ENCODE measurements at regions not wholly inside any gene's neighbourhood (a gene's known extent, or its start where the extent isn't known, plus 50 kb on each side); places are given as distances from the start of the nearest gene placed in this dataset.

- H3K4me3 ChIP-seq (ENCODE audit: low read depth, low read length, poor library complexity, severe bottlenecking), result no peak overlapping the region
- no peaks in the 10 kb centered on the region for H3K36me3 ChIP-seq (ENCODE audit: insufficient read depth, low read length, poor library complexity, severe bottlenecking)
- no TSS peak for BruUV-seq (replicated peaks)
- no peaks in the 10 kb centered on the region for H3K27me3 ChIP-seq (replicated peaks; ENCODE audit: insufficient read depth, low read depth, low read length, poor library complexity)
- H3K9me3 ChIP-seq (ENCODE audit: low read depth, low read length, poor library complexity, severe bottlenecking), result no peaks in the 10 kb centered on the region
- TF ChIP-seq EZH2 (IDR thresholded peaks at IDR 0.05; ENCODE audit: borderline replicate concordance, low read depth, low read length, poor library complexity, severe bottlenecking), result no peak
- TF ChIP-seq CTCF (conservative IDR thresholded peaks at IDR 0.05; ENCODE audit: low read depth, low read length), result no peak
- intact Hi-C loops (cut with micrococcal nuclease; ENCODE audit: unreplicated experiment), result no loop called here
- H3K4me1 ChIP-seq (ENCODE audit: insufficient read depth, low read length, poor library complexity, severe bottlenecking), result peaks cover 28% of the 10 kb centered on the region
- CTCF ChIA-PET, result no interaction called here
- H3K27ac ChIP-seq (ENCODE audit: low read depth, low read length, poor library complexity, severe bottlenecking), result peak overlapping the region; percentile 71
- DNase-seq (ENCODE audit: low spot score), result peak; percentile 70
- POLR2A ChIA-PET (ENCODE audit: low non-redundant PET), result interaction anchor here (0.5 kb wide), 1 partner anchor 1447 kb away, joined by 3 read pairs; no protein-coding TSS in a partner anchor
Measured at GRCh38 chr16:26672206-26672605, 394.5 kb upstream of the C16orf82 start.

GRCh38 chr16:26673011-26673410 lies 393.7 kb upstream of the C16orf82 start:
- no peak for DNase-seq (ENCODE audit: low spot score)
- TF ChIP-seq EZH2 (IDR thresholded peaks at IDR 0.05; ENCODE audit: borderline replicate concordance, low read depth, low read length, poor library complexity, severe bottlenecking) (no peak), CTCF (conservative IDR thresholded peaks at IDR 0.05; ENCODE audit: low read depth, low read length) (no peak)
- no peaks in the 10 kb centered on the region for H3K36me3 ChIP-seq (ENCODE audit: insufficient read depth, low read length, poor library complexity, severe bottlenecking)
- CTCF ChIA-PET, result no interaction called here
- H3K4me1 ChIP-seq (ENCODE audit: insufficient read depth, low read length, poor library complexity, severe bottlenecking), result peaks cover 20% of the 10 kb centered on the region
- intact Hi-C loops (cut with micrococcal nuclease; ENCODE audit: unreplicated experiment), result no loop called here
- POLR2A ChIA-PET (ENCODE audit: low non-redundant PET), result no interaction called here
- H3K9me3 ChIP-seq (ENCODE audit: low read depth, low read length, poor library complexity, severe bottlenecking), result no peaks in the 10 kb centered on the region
- H3K4me3 ChIP-seq (ENCODE audit: low read depth, low read length, poor library complexity, severe bottlenecking), result no peak overlapping the region
- no peaks in the 10 kb centered on the region for H3K27me3 ChIP-seq (replicated peaks; ENCODE audit: insufficient read depth, low read depth, low read length, poor library complexity)
- peak overlapping the region; percentile 71 for H3K27ac ChIP-seq (ENCODE audit: low read depth, low read length, poor library complexity, severe bottlenecking)
- BruUV-seq (replicated peaks), result no TSS peak

GRCh38 chr16:26680671-26681070 lies 386.1 kb upstream of the C16orf82 start:
- DNase-seq (ENCODE audit: low spot score), result no peak
- Histone ChIP-seq H3K27ac (ENCODE audit: low read depth, low read length, poor library complexity, severe bottlenecking) (no peak overlapping the region), H3K27me3 (replicated peaks; ENCODE audit: insufficient read depth, low read depth, low read length, poor library complexity) (no peaks in the 10 kb centered on the region), H3K4me1 (ENCODE audit: insufficient read depth, low read length, poor library complexity, severe bottlenecking) (no peaks in the 10 kb centered on the region), H3K4me3 (ENCODE audit: low read depth, low read length, poor library complexity, severe bottlenecking) (no peak overlapping the region), H3K9me3 (ENCODE audit: low read depth, low read length, poor library complexity, severe bottlenecking) (no peaks in the 10 kb centered on the region), H3K36me3 (ENCODE audit: insufficient read depth, low read length, poor library complexity, severe bottlenecking) (no peaks in the 10 kb centered on the region)
- intact Hi-C loops (cut with micrococcal nuclease; ENCODE audit: unreplicated experiment), result no loop called here
- no TSS peak for BruUV-seq (replicated peaks)
- no peak for TF ChIP-seq EZH2 (IDR thresholded peaks at IDR 0.05; ENCODE audit: borderline replicate concordance, low read depth, low read length, poor library complexity, severe bottlenecking)
- TF ChIP-seq CTCF (conservative IDR thresholded peaks at IDR 0.05; ENCODE audit: low read depth, low read length), result no peak
- POLR2A ChIA-PET (ENCODE audit: low non-redundant PET), result no interaction called here
- CTCF ChIA-PET, result no interaction called here
